HL-60 (cell line): ENCODE measurements at regions not wholly inside any gene's neighbourhood (a gene's known extent, or its start where the extent isn't known, plus 50 kb on each side); places are given as distances from the start of the nearest gene placed in this dataset.

Experiments
- CTCF ChIP-seq: IDR thresholded peaks from one replicate; pipeline ENCODE4 v1.5.1; 2011; ENCODE audit warnings: low read length, control low read depth, inconsistent platforms; ENCODE audit not compliant: insufficient read depth
- REST ChIP-seq: IDR thresholded peaks from 2 replicates; pipeline ENCODE4 v1.6.1; 2012; ENCODE audit warnings: low read depth; ENCODE audit not compliant: insufficient replicate concordance

GRCh38 chr9:115360122-115360521 is 242.2 kb upstream of the TNC start:
- TF ChIP-seq REST = no peak
- no peak for TF ChIP-seq CTCF
